ENCODE measurements at regions not wholly inside any gene's neighbourhood (a gene's known extent, or its start where the extent isn't known, plus 50 kb on each side); places are given as distances from the start of the nearest gene placed in this dataset.
A peak's percentile ranks its signal among the peaks of the same experiment; 100 is the strongest.

DNA sequence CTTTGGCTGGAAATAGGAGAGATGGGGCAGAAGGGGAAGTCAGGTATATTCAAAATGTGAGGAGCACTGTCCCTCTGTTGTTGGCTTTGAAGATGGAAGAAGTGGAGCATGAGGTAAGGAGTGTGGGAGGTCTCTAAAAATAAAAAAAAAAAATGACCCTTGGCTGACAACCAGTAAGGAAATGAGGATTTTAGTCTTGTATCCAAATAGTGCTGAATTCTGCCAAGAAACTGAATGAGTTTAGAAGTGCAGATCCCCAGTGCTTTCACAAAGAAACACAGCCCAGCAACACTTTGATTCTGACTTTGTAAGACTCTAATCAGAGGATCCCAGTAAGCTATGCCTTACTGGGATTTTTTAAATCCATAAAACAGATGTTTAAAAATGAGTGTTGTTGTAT is 367.9 kb downstream of the CYLC2 start:
- intact Hi-C loops (cut with micrococcal nuclease), result no loop called here
- Mint-ChIP-seq H3K27ac (no peak overlapping the region), H3K4me1 (no peaks in the 10 kb centered on the region), H3K36me3 (no peaks in the 10 kb centered on the region), H3K27me3 (no peaks in the 10 kb centered on the region), H3K9me3 (peaks cover 0 to 8% (median 5%) of the 10 kb centered on the region in 11 donors), H3K4me3 (no peak overlapping the region)
- no peaks in the 10 kb centered on the region for H3K4me1 ChIP-seq (ENCODE audit: control insufficient read depth in 2 of 2, insufficient read depth in 2 of 2, low read length in 2 of 2)
- no peak for ATAC-seq
- H3K4me3 ChIP-seq (ENCODE audit: low read length), result no peak overlapping the region
- POLR2A ChIA-PET, result no interaction called here
- H3K36me3 ChIP-seq (ENCODE audit: control insufficient read depth in 2 of 3, insufficient read depth in 3 of 3, low read length in 3 of 3), result no peaks in the 10 kb centered on the region
- H3K9me3 ChIP-seq (ENCODE audit: control insufficient read depth in 2 of 3, low read length in 3 of 3), result no peaks in the 10 kb centered on the region
- H3K27me3 ChIP-seq (ENCODE audit: control insufficient read depth in 2 of 2, insufficient read depth in 2 of 2, low read length in 2 of 2), result no peaks in the 10 kb centered on the region
- H3K27ac ChIP-seq (ENCODE audit: low read depth, low read length), result no peak overlapping the region
- DNase-seq, result no peak
- CTCF ChIA-PET, result no interaction called here

DNA sequence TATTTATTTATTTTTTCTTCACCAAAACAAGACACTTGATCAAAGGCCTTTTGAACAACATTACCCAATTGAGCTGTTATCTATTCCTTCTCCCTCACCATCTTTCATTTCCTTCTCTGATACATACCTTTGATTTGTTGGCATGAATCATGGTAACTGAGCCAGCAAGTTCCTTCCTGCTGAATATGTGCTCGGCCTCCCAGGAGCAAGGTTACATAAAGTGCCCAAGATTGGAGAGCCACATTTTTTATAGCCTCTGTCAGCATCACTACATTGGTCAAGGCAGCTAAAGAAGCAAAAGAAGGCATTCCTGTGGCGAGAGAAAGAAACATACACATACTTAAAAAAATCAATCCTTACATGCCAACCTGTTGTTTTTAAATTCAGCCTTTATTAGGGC is 369.6 kb downstream of the CYLC2 start:
- no peak for DNase-seq
- H3K9me3 Mint-ChIP-seq, result peaks cover 0 to 7% (median 4%) of the 10 kb centered on the region in 11 donors
- ChIA-PET POLR2A (no interaction called here), CTCF (no interaction called here)
- intact Hi-C loops (cut with micrococcal nuclease), result no loop called here
- Histone ChIP-seq H3K36me3 (ENCODE audit: control insufficient read depth in 2 of 3, insufficient read depth in 3 of 3, low read length in 3 of 3) (no peaks in the 10 kb centered on the region), H3K27ac (ENCODE audit: low read depth, low read length) (no peak overlapping the region), H3K27me3 (ENCODE audit: control insufficient read depth in 2 of 2, insufficient read depth in 2 of 2, low read length in 2 of 2) (no peaks in the 10 kb centered on the region), H3K4me1 (ENCODE audit: control insufficient read depth in 2 of 2, insufficient read depth in 2 of 2, low read length in 2 of 2) (no peaks in the 10 kb centered on the region), H3K4me3 (ENCODE audit: low read length) (no peak overlapping the region), H3K9me3 (ENCODE audit: control insufficient read depth in 2 of 3, low read length in 3 of 3) (no peaks in the 10 kb centered on the region)
- no peaks in the 10 kb centered on the region for H3K4me1 Mint-ChIP-seq
- no peak overlapping the region for H3K27ac Mint-ChIP-seq
- H3K4me3 Mint-ChIP-seq, result no peak overlapping the region
- no peaks in the 10 kb centered on the region for H3K27me3 Mint-ChIP-seq
- ATAC-seq, result no peak
- no peaks in the 10 kb centered on the region for H3K36me3 Mint-ChIP-seq

DNA sequence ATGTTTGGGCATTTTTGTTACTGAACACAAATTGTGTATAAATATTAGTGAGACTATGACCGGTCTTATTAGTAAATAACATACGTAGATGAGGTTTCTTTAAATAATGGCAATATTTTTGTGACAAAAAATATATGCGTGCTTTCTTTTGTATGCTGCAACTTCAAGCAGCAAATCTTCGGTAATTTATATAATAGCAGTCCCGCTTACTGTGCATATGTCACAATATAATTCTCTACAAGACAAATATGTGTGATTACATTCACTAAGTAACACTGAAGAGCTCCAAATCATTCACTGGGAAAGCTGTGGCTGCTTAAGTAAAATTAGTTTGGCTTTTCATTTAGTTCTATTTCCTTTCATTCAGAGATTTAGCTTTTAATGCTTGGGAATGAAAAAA is 376.0 kb downstream of the CYLC2 start:
- H3K27me3 ChIP-seq (ENCODE audit: control insufficient read depth in 2 of 2, insufficient read depth in 2 of 2, low read length in 2 of 2), result no peaks in the 10 kb centered on the region
- no peak for ATAC-seq
- POLR2A ChIA-PET, result no interaction called here
- Mint-ChIP-seq H3K27ac (no peak overlapping the region), H3K9me3 (peaks cover 0 to 6% (median 0%) of the 10 kb centered on the region in 11 donors), H3K27me3 (no peaks in the 10 kb centered on the region), H3K36me3 (no peaks in the 10 kb centered on the region), H3K4me1 (no peaks in the 10 kb centered on the region), H3K4me3 (no peak overlapping the region)
- no peak for DNase-seq
- H3K27ac ChIP-seq (ENCODE audit: low read depth, low read length), result no peak overlapping the region
- CTCF ChIA-PET, result no interaction called here
- no peaks in the 10 kb centered on the region for H3K36me3 ChIP-seq (ENCODE audit: control insufficient read depth in 2 of 3, insufficient read depth in 3 of 3, low read length in 3 of 3)
- H3K4me3 ChIP-seq (ENCODE audit: low read length), result no peak overlapping the region
- no peaks in the 10 kb centered on the region for H3K4me1 ChIP-seq (ENCODE audit: control insufficient read depth in 2 of 2, insufficient read depth in 2 of 2, low read length in 2 of 2)
- intact Hi-C loops (cut with micrococcal nuclease), result loop anchor here in 1 of 2 donors (10.0 kb wide), 1 partner anchor 84 kb away; no protein-coding TSS in a partner anchor
- H3K9me3 ChIP-seq (ENCODE audit: control insufficient read depth in 2 of 3, low read length in 3 of 3), result no peaks in the 10 kb centered on the region

DNA sequence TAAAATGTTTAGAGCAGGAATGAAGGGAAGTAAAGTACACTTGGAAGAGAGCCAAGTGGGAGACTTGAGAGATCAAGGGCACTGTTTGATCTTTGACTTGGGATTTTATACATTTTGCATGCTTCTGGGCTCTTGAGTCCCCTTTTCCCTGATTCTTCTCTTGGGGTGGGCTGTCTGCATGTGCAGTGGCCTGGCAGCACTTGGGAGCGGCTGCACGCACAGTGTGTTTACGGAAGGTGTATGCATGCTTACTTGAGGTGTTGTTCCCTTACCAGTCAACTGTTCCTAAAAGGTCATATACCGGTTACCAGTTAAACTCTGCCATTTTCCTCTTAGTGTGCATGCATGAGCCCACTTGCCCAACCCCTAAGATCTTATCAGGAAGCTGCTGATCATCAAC is 377.7 kb downstream of the CYLC2 start:
- Mint-ChIP-seq H3K36me3 (no peaks in the 10 kb centered on the region), H3K27ac (no peak overlapping the region), H3K4me3 (no peak overlapping the region), H3K4me1 (no peaks in the 10 kb centered on the region), H3K9me3 (peaks cover 0 to 6% (median 0%) of the 10 kb centered on the region in 11 donors), H3K27me3 (no peaks in the 10 kb centered on the region)
- H3K4me3 ChIP-seq (ENCODE audit: low read length), result no peak overlapping the region
- H3K9me3 ChIP-seq (ENCODE audit: control insufficient read depth in 2 of 3, low read length in 3 of 3), result no peaks in the 10 kb centered on the region
- DNase-seq (no peak), ATAC-seq (no peak)
- no peaks in the 10 kb centered on the region for H3K4me1 ChIP-seq (ENCODE audit: control insufficient read depth in 2 of 2, insufficient read depth in 2 of 2, low read length in 2 of 2)
- ChIA-PET CTCF (no interaction called here), POLR2A (no interaction called here)
- H3K36me3 ChIP-seq (ENCODE audit: control insufficient read depth in 2 of 3, insufficient read depth in 3 of 3, low read length in 3 of 3), result no peaks in the 10 kb centered on the region
- H3K27ac ChIP-seq (ENCODE audit: low read depth, low read length), result no peak overlapping the region
- intact Hi-C loops (cut with micrococcal nuclease), result loop anchor here in 1 of 2 donors (10.0 kb wide), 1 partner anchor 82 kb away; no protein-coding TSS in a partner anchor
- no peaks in the 10 kb centered on the region for H3K27me3 ChIP-seq (ENCODE audit: control insufficient read depth in 2 of 2, insufficient read depth in 2 of 2, low read length in 2 of 2)

DNA sequence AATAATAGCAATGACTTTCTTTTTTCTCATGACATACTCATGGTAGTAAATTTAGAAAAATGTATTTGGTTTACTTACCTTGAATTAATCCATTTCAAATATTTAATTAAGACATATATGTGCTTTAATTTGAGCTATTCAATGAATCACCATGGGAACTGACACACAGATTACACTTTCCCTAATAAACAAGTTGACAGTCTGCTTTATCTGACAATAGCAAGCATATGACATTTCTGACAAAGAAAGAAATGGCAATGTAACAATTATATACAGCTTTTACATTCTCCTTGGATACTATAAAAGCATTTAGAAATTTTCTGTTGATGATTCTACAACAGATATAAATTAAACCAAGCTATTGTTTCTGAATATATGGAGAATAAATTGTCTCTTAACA is 382.5 kb downstream of the CYLC2 start:
- Mint-ChIP-seq H3K27me3 (no peaks in the 10 kb centered on the region), H3K36me3 (peaks cover 0 to 6% (median 0%) of the 10 kb centered on the region in 5 donors), H3K9me3 (peaks cover 0 to 6% (median 2%) of the 10 kb centered on the region in 11 donors), H3K4me1 (no peaks in the 10 kb centered on the region), H3K27ac (no peak overlapping the region), H3K4me3 (no peak overlapping the region)
- ChIA-PET POLR2A (no interaction called here), CTCF (no interaction called here)
- intact Hi-C loops (cut with micrococcal nuclease), result loop anchor here in 1 of 2 donors (10.0 kb wide), 1 partner anchor 77 kb away; no protein-coding TSS in a partner anchor
- Histone ChIP-seq H3K4me1 (ENCODE audit: control insufficient read depth in 2 of 2, insufficient read depth in 2 of 2, low read length in 2 of 2) (no peaks in the 10 kb centered on the region), H3K27me3 (ENCODE audit: control insufficient read depth in 2 of 2, insufficient read depth in 2 of 2, low read length in 2 of 2) (no peaks in the 10 kb centered on the region), H3K4me3 (ENCODE audit: low read length) (no peak overlapping the region), H3K9me3 (ENCODE audit: control insufficient read depth in 2 of 3, low read length in 3 of 3) (no peaks in the 10 kb centered on the region), H3K36me3 (ENCODE audit: control insufficient read depth in 2 of 3, insufficient read depth in 3 of 3, low read length in 3 of 3) (no peaks in the 10 kb centered on the region), H3K27ac (ENCODE audit: low read depth, low read length) (no peak overlapping the region)
- no peak for DNase-seq
- ATAC-seq, result no peak

DNA sequence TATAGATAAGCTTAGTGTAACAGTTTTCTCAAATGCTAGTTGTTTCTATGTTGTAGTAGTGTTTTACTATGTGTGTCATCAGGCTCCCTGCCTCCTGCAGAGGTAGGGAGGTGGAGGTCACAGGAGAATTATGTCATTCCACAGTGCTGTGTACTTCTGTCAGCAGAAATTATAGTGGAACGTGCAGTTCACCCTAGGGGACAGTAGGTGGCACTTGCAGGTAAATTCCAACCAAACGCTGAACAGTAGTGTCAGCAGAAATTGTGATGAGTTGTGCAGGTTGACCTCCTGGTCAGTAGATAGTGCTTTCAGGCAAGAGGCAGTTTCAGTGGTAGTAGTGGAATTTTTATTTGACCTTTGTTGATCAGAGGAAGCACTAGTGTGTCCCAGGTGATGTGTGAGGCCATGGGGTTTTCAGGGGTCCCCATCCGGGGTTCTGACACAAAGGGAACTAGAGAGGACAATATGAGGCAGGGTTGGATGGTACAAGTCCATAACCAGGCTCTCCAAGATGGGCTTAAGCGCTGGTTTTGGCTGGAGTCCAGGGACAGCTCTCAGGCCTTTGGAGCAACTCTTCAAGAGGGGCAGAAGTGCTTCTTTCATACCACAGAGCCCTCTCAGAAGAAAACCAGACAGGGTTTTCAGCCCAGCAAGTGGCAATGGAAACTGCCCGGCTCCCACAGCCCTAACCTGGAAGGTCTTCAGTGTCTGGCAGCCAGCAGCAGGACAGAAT is 402.9 kb downstream of the CYLC2 start:
- Histone ChIP-seq H3K4me3 (ENCODE audit: low read length) (no peak overlapping the region), H3K36me3 (ENCODE audit: control insufficient read depth in 2 of 3, insufficient read depth in 3 of 3, low read length in 3 of 3) (no peaks in the 10 kb centered on the region), H3K9me3 (ENCODE audit: control insufficient read depth in 2 of 3, low read length in 3 of 3) (peaks cover 0 to 3% (median 0%) of the 10 kb centered on the region in 3 experiments), H3K27ac (ENCODE audit: low read depth, low read length) (no peak overlapping the region), H3K4me1 (ENCODE audit: control insufficient read depth in 2 of 2, insufficient read depth in 2 of 2, low read length in 2 of 2) (no peaks in the 10 kb centered on the region), H3K27me3 (ENCODE audit: control insufficient read depth in 2 of 2, insufficient read depth in 2 of 2, low read length in 2 of 2) (no peaks in the 10 kb centered on the region)
- Mint-ChIP-seq H3K36me3 (no peaks in the 10 kb centered on the region), H3K9me3 (peaks cover 0 to 2% (median 0%) of the 10 kb centered on the region in 11 donors), H3K27me3 (peaks cover 0 to 8% (median 0%) of the 10 kb centered on the region in 5 donors), H3K27ac (no peak overlapping the region), H3K4me1 (no peaks in the 10 kb centered on the region), H3K4me3 (no peak overlapping the region)
- DNase-seq (peak in 4 of 9 donors; percentile 2 to 23 (median 8)), ATAC-seq (peak; percentile 57)
- ChIA-PET CTCF (no interaction called here), POLR2A (no interaction called here)
- intact Hi-C loops (cut with micrococcal nuclease), result loop anchor here in 1 of 2 donors (2.0 kb wide), 1 partner anchor 989 kb away; no protein-coding TSS in a partner anchor

DNA sequence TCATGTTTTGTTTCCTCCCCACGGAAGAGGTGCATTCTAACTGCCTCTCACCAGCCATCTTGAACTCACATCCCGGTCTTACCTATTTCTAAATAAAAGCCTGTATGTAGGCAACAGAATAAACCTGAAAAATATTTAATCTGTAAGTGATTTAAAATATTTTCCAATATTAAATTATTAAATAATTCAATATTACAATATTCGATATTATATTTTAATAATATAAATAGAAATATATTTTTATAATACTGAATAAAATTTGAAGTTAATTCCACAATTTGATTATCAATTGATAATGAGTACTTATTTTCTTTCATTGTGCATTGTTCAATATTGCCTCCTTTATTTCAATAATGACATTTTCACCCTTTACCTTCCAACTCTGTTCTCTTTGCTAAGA is 404.4 kb downstream of the CYLC2 start:
- Mint-ChIP-seq H3K27me3 (peaks cover 0 to 8% (median 0%) of the 10 kb centered on the region in 5 donors), H3K36me3 (no peaks in the 10 kb centered on the region), H3K27ac (no peak overlapping the region), H3K4me1 (no peaks in the 10 kb centered on the region), H3K9me3 (no peaks in the 10 kb centered on the region), H3K4me3 (no peak overlapping the region)
- Histone ChIP-seq H3K27me3 (ENCODE audit: control insufficient read depth in 2 of 2, insufficient read depth in 2 of 2, low read length in 2 of 2) (no peaks in the 10 kb centered on the region), H3K36me3 (ENCODE audit: control insufficient read depth in 2 of 3, insufficient read depth in 3 of 3, low read length in 3 of 3) (no peaks in the 10 kb centered on the region), H3K4me3 (ENCODE audit: low read length) (no peak overlapping the region), H3K4me1 (ENCODE audit: control insufficient read depth in 2 of 2, insufficient read depth in 2 of 2, low read length in 2 of 2) (no peaks in the 10 kb centered on the region), H3K27ac (ENCODE audit: low read depth, low read length) (no peak overlapping the region), H3K9me3 (ENCODE audit: control insufficient read depth in 2 of 3, low read length in 3 of 3) (peaks cover 0 to 3% (median 0%) of the 10 kb centered on the region in 3 experiments)
- no peak for ATAC-seq
- no peak for DNase-seq
- ChIA-PET CTCF (no interaction called here), POLR2A (no interaction called here)
- intact Hi-C loops (cut with micrococcal nuclease), result loop anchor here in 1 of 2 donors (2.0 kb wide), 1 partner anchor 987 kb away; no protein-coding TSS in a partner anchor

All from naive thymus-derived CD4-positive, alpha-beta T cell (primary cell).